ENCODE measurements at regions not wholly inside any gene's neighbourhood (a gene's known extent, or its start where the extent isn't known, plus 50 kb on each side); places are given as distances from the start of the nearest gene placed in this dataset.

- TF ChIP-seq, protein P1, sequence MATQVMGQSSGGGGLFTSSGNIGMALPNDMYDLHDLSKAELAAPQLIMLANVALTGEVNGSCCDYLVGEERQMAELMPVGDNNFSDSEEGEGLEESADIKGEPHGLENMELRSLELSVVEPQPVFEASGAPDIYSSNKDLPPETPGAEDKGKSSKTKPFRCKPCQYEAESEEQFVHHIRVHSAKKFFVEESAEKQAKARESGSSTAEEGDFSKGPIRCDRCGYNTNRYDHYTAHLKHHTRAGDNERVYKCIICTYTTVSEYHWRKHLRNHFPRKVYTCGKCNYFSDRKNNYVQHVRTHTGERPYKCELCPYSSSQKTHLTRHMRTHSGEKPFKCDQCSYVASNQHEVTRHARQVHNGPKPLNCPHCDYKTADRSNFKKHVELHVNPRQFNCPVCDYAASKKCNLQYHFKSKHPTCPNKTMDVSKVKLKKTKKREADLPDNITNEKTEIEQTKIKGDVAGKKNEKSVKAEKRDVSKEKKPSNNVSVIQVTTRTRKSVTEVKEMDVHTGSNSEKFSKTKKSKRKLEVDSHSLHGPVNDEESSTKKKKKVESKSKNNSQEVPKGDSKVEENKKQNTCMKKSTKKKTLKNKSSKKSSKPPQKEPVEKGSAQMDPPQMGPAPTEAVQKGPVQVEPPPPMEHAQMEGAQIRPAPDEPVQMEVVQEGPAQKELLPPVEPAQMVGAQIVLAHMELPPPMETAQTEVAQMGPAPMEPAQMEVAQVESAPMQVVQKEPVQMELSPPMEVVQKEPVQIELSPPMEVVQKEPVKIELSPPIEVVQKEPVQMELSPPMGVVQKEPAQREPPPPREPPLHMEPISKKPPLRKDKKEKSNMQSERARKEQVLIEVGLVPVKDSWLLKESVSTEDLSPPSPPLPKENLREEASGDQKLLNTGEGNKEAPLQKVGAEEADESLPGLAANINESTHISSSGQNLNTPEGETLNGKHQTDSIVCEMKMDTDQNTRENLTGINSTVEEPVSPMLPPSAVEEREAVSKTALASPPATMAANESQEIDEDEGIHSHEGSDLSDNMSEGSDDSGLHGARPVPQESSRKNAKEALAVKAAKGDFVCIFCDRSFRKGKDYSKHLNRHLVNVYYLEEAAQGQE (IDR thresholded peaks at IDR 0.05; ENCODE audit: insufficient read depth in 1 of 2, low read depth in 2 of 2, low read length in 1 of 2), result no peak
- TF ChIP-seq TCF7L2 (IDR thresholded peaks at IDR 0.05; ENCODE audit: low read depth, low read length), result no peak
- TF ChIP-seq CTCF (IDR thresholded peaks at IDR 0.05), result no peak
- no peak for TF ChIP-seq SIN3A (IDR thresholded peaks at IDR 0.05; ENCODE audit: borderline replicate concordance, insufficient read depth, low read depth, low read length)
- TF ChIP-seq POLR2AphosphoS5 (IDR thresholded peaks at IDR 0.05; ENCODE audit: low read depth, low read length), result no peak
- Histone ChIP-seq H3K27me3 (ENCODE audit: control insufficient read depth, insufficient read depth, low read length) (no peaks in the 10 kb centered on the region), H3K4me3 (ENCODE audit: low read depth in 2 of 2, low read length in 2 of 2) (no peak overlapping the region), H3K36me3 (ENCODE audit: control insufficient read depth, insufficient read depth, low read length) (no peaks in the 10 kb centered on the region), H3K9me3 (ENCODE audit: control insufficient read depth, insufficient read depth, low read depth, low read length) (no peaks in the 10 kb centered on the region), H3K27ac (ENCODE audit: low read length) (no peak overlapping the region), H3K4me1 (ENCODE audit: control insufficient read depth, insufficient read depth, low read length) (peaks cover 3% of the 10 kb centered on the region; the same call in 1 of the 2 replicates)
- POLR2A ChIA-PET, result no interaction called here
- intact Hi-C loops (cut with micrococcal nuclease; ENCODE audit: unreplicated experiment), result no loop called here
- no TSS peak for BruUV-seq (replicated peaks)
- CTCF ChIA-PET, result interaction anchor here (0.7 kb wide), 1 partner anchor 81 kb away, joined by 13 read pairs; no protein-coding TSS in a partner anchor
- DNase-seq (ENCODE audit: low read depth, low spot score), result no peak
- no peak for ATAC-seq
- in situ Hi-C loops (cut with HindIII; ENCODE audit: low pct_unique_long_range_greater_than_20kb, low sequenced_read_pairs), result no loop called here
Observed at GRCh38 chr12:32015036-32015435, 55.8 kb downstream of the RESF1 start.

GRCh38 chr12:32016680-32017482 is 57.7 kb downstream of the RESF1 start:
- H3K27ac ChIP-seq (ENCODE audit: low read length), result no peak overlapping the region
- in situ Hi-C loops (cut with HindIII; ENCODE audit: low pct_unique_long_range_greater_than_20kb, low sequenced_read_pairs), result no loop called here
- no peak overlapping the region for H3K4me3 ChIP-seq (ENCODE audit: low read depth in 2 of 2, low read length in 2 of 2)
- no peaks in the 10 kb centered on the region for H3K36me3 ChIP-seq (ENCODE audit: control insufficient read depth, insufficient read depth, low read length)
- POLR2A ChIA-PET, result no interaction called here
- H3K4me1 ChIP-seq (ENCODE audit: control insufficient read depth, insufficient read depth, low read length), result no peaks in the 10 kb centered on the region
- no TSS peak for BruUV-seq (replicated peaks)
- DNase-seq (ENCODE audit: low read depth, low spot score) (no peak), ATAC-seq (no peak)
- no peaks in the 10 kb centered on the region for H3K27me3 ChIP-seq (ENCODE audit: control insufficient read depth, insufficient read depth, low read length)
- CTCF ChIA-PET, result no interaction called here
- TF ChIP-seq CTCF (IDR thresholded peaks at IDR 0.05) (no peak), TCF7L2 (IDR thresholded peaks at IDR 0.05; ENCODE audit: low read depth, low read length) (no peak), POLR2AphosphoS5 (IDR thresholded peaks at IDR 0.05; ENCODE audit: low read depth, low read length) (no peak), SIN3A (IDR thresholded peaks at IDR 0.05; ENCODE audit: borderline replicate concordance, insufficient read depth, low read depth, low read length) (no peak)
- TF ChIP-seq, protein P1 (IDR thresholded peaks at IDR 0.05; ENCODE audit: insufficient read depth in 1 of 2, low read depth in 2 of 2, low read length in 1 of 2), result no peak
- H3K9me3 ChIP-seq (ENCODE audit: control insufficient read depth, insufficient read depth, low read depth, low read length), result no peaks in the 10 kb centered on the region
- intact Hi-C loops (cut with micrococcal nuclease; ENCODE audit: unreplicated experiment), result no loop called here
